Activated CD8-positive, alpha-beta T cell treated with anti-CD3 and anti-CD28 coated beads for 36 hours (primary cell): ENCODE measurements at regions not wholly inside any gene's neighbourhood (a gene's known extent, or its start where the extent isn't known, plus 50 kb on each side); places are given as distances from the start of the nearest gene placed in this dataset.
"Not testable (repeated sequence)": the region's sequence is repeated elsewhere in the genome, so short reads cannot be mapped to it uniquely, and the experiment has no call there.

Source experiments
- ATAC-seq: fragments of 200-7000 bp; cut with Tn5 transposase; one replicate; pipeline ENCODE4 v1.10.0; 2021; ENCODE audit warnings: mild to moderate bottlenecking, moderate library complexity
- CTCF ChIA-PET: fragments of 350-600 bp; sonication (Branson Sonifier 250); formaldehyde crosslinking; loops from one replicate; lab custom pipeline; 2021; ENCODE audit warnings: antibody characterized with exemption; lab: Charles Lee
- POLR2A ChIA-PET: fragments of 350-600 bp; sonication (Branson Sonifier 250); formaldehyde crosslinking; loops from one replicate; lab custom pipeline; 2021; ENCODE audit warnings: antibody characterized with exemption; lab: Charles Lee
- DNase-seq: peaks from one replicate; pipeline ENCODE4 v3.0.0-alpha.2; 2020
- H3K27ac Mint-ChIP-seq: one replicate; pipeline ENCODE4 v1.8.0; 2021; ENCODE audit warnings: mild to moderate bottlenecking, mixed read lengths
- H3K27me3 Mint-ChIP-seq: one replicate; pipeline ENCODE4 v1.8.0; 2021; ENCODE audit warnings: mixed read lengths
- H3K36me3 Mint-ChIP-seq: one replicate; pipeline ENCODE4 v1.8.0; 2021; ENCODE audit warnings: low read depth, mixed read lengths
- H3K4me1 Mint-ChIP-seq: one replicate; pipeline ENCODE4 v1.8.0; 2021; ENCODE audit warnings: low read depth, mixed read lengths
- H3K4me3 Mint-ChIP-seq: one replicate; pipeline ENCODE4 v1.8.0; 2021; ENCODE audit warnings: mild to moderate bottlenecking, moderate library complexity, mixed read lengths
- H3K9me3 Mint-ChIP-seq: one replicate; pipeline ENCODE4 v1.8.0; 2021; ENCODE audit warnings: mixed read lengths
- CTCF ChIP-seq: fragments of 200-600 bp; IDR thresholded peaks from one replicate; pipeline ENCODE4 v1.8.0; 2022; ENCODE audit warnings: antibody characterized with exemption, mild to moderate bottlenecking
- intact Hi-C: fragments of 100-400 bp; cut with micrococcal nuclease; formaldehyde crosslinking; loops from one replicate; pipeline ENCODE4 v1.10.0; 2022

- Mint-ChIP-seq H3K4me3 (no peak overlapping the region), H3K36me3 (no peaks in the 10 kb centered on the region), H3K9me3 (no peaks in the 10 kb centered on the region), H3K27ac (no peak overlapping the region), H3K4me1 (no peaks in the 10 kb centered on the region), H3K27me3 (no peaks in the 10 kb centered on the region)
- ChIA-PET POLR2A (no interaction called here), CTCF (no interaction called here)
- no peak for TF ChIP-seq CTCF
- DNase-seq (no peak), ATAC-seq (no peak)
- intact Hi-C loops: no loop called here
These were observed 272.8 kb upstream of the DAAM1 start for GRCh38 chr14:58915646-58916045.

DNA sequence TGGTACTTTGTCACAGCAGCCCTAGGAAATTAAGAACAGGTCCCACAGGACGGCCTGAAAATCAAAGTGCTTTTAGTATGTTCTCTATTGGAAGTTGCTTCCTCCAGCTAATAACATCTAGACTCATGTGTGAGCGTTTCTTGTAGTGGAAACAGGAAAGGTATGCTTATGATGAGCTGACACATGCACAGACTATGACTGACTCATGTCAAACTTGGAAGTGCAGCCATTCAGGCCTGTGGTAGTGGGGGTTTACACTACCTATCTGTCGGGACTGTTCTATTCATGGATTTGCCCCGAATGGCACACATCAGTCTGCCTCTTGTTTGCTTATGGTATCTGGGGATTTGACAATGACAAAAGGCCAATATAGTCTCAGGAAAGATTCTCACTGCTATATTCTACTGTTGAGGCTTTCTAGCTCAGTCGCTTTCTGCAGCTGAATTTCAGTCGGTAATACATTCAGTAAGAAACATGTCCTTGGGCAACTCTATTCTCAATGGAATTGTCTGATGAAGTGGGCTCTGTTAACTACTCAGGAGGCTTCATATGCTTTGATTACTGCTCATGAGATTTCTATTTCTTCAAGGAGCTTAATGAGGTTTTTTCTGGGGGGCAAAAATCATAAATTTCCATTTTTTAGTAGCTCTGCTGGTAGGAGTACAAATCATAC, 270.3 kb upstream of the DAAM1 start:
- Mint-ChIP-seq H3K4me1 (no peaks in the 10 kb centered on the region), H3K9me3 (no peaks in the 10 kb centered on the region), H3K27ac (no peak overlapping the region), H3K4me3 (no peak overlapping the region), H3K27me3 (peaks cover 3% of the 10 kb centered on the region), H3K36me3 (no peaks in the 10 kb centered on the region)
- ChIA-PET POLR2A (interaction anchor here (1.0 kb wide), 2 partner anchors 18 to 29 kb away, joined by 3 read pairs; no protein-coding TSS in a partner anchor), CTCF (no interaction called here)
- no peak for TF ChIP-seq CTCF
- ATAC-seq: no peak
- no peak for DNase-seq
- intact Hi-C loops: no loop called here

- H3K36me3 Mint-ChIP-seq: no peaks in the 10 kb centered on the region
- intact Hi-C loops: no loop called here
- POLR2A ChIA-PET: no interaction called here
- ATAC-seq (no peak), DNase-seq (no peak)
- no peak overlapping the region for H3K4me3 Mint-ChIP-seq
- no peaks in the 10 kb centered on the region for H3K9me3 Mint-ChIP-seq
- no peak overlapping the region for H3K27ac Mint-ChIP-seq
- CTCF ChIA-PET: no interaction called here
- H3K4me1 Mint-ChIP-seq: no peaks in the 10 kb centered on the region
- peaks cover 3% of the 10 kb centered on the region for H3K27me3 Mint-ChIP-seq
- TF ChIP-seq CTCF: no peak
These were observed 269.2 kb upstream of the DAAM1 start for GRCh38 chr14:58919217-58919616.

DNA sequence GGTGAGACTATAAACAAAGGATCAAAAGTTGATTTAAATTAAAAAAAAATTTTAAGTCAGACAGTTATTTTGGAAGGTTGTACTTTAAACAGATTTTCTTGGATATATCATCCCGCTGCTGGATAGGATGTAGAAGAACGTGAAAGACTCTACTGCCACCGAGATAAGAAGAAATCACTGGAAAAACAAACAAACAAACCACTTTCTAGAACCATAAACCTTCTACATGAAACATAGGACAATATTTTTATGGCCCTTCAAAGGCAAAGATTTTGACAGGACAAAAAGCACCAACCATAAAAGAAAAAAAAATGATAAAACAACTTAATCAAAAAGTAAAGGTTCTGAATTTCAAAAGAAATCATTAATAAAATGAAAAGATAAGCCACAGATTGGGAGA, 268.2 kb upstream of the DAAM1 start:
- H3K36me3 Mint-ChIP-seq: no peaks in the 10 kb centered on the region
- POLR2A ChIA-PET: no interaction called here
- intact Hi-C loops: no loop called here
- TF ChIP-seq CTCF: no peak
- ATAC-seq (no peak), DNase-seq (no peak)
- H3K9me3 Mint-ChIP-seq: no peaks in the 10 kb centered on the region
- H3K27me3 Mint-ChIP-seq: peaks cover 7% of the 10 kb centered on the region
- CTCF ChIA-PET: no interaction called here
- no peak overlapping the region for H3K27ac Mint-ChIP-seq
- H3K4me3 Mint-ChIP-seq: no peak overlapping the region
- H3K4me1 Mint-ChIP-seq: no peaks in the 10 kb centered on the region

- H3K36me3 Mint-ChIP-seq: not testable (repeated sequence)
These were observed 266.1 kb upstream of the DAAM1 start for GRCh38 chr14:58922201-58922940.

More at GRCh38 chr14:58922201-58922940, 266.1 kb upstream of the DAAM1 start:
- DNase-seq, H3K4me1 Mint-ChIP-seq, H3K4me3 Mint-ChIP-seq, POLR2A ChIA-PET, CTCF ChIA-PET, H3K9me3 Mint-ChIP-seq, intact Hi-C loops, H3K27me3 Mint-ChIP-seq, ATAC-seq, H3K27ac Mint-ChIP-seq: not testable (repeated sequence)
